Caco-2 (cell line): ENCODE measurements at regions not wholly inside any gene's neighbourhood (a gene's known extent, or its start where the extent isn't known, plus 50 kb on each side); places are given as distances from the start of the nearest gene placed in this dataset.

Experiments
- BruUV-seq: library from RNA; stranded (reverse); fragments of 400-500 nt; replicated peaks from 2 replicates; lab custom pipeline; 2021; lab: Mats Ljungman, UMichigan
- CTCF ChIA-PET: fragments of 300-600 bp; sonication (Branson Sonifier 250); formaldehyde crosslinking; loops from one replicate; lab custom pipeline; 2022; ENCODE audit warnings: antibody characterized with exemption; lab: Charles Lee
- POLR2A ChIA-PET: fragments of 300-600 bp; sonication (Branson Sonifier 250); formaldehyde crosslinking; loops from one replicate; lab custom pipeline; 2022; ENCODE audit warnings: antibody characterized with exemption; lab: Charles Lee
- DNase-seq, 2 experiments: peaks; one replicate each; pipeline versions ENCODE4 v3.0.0 to v3.0.0-alpha.2; 2020 to 2022
- H3K27me3 ChIP-seq: replicated peaks from 2 replicates; pipeline ENCODE4 v1.6.0; 2011; ENCODE audit warnings: low read length; ENCODE audit not compliant: control insufficient read depth, insufficient read depth
- H3K36me3 ChIP-seq: 2 replicates; pipeline ENCODE4 v1.5.1; 2011; ENCODE audit warnings: low read length; ENCODE audit not compliant: control insufficient read depth, insufficient read depth
- H3K4me1 ChIP-seq: fragments of 250-450 bp; sonication (Bioruptor Pico); 2 replicates; pipeline ENCODE4 v1.5.1; 2020; ENCODE audit warnings: mild to moderate bottlenecking
- H3K4me3 ChIP-seq: 2 replicates; pipeline ENCODE4 v1.5.1; 2011; ENCODE audit warnings: low read depth, mild to moderate bottlenecking, control low read depth, low read length
- H3K9me3 ChIP-seq: fragments of 250-450 bp; sonication (Bioruptor Pico); 2 replicates; pipeline ENCODE4 v1.5.1; 2020; ENCODE audit warnings: mild to moderate bottlenecking, moderate library complexity
- H3K27ac Mint-ChIP-seq: one replicate; pipeline ENCODE4 v1.8.0; 2022; ENCODE audit warnings: mixed read lengths; ENCODE audit not compliant: unreplicated experiment
- H3K27me3 Mint-ChIP-seq: one replicate; pipeline ENCODE4 v1.8.0; 2022; ENCODE audit warnings: mixed read lengths; ENCODE audit not compliant: insufficient read depth, unreplicated experiment
- H3K36me3 Mint-ChIP-seq: one replicate; pipeline ENCODE4 v1.8.0; 2022; ENCODE audit warnings: mild to moderate bottlenecking, mixed read lengths; ENCODE audit not compliant: insufficient read depth, unreplicated experiment
- H3K4me1 Mint-ChIP-seq: one replicate; pipeline ENCODE4 v1.8.0; 2022; ENCODE audit warnings: low read depth, mixed read lengths; ENCODE audit not compliant: unreplicated experiment
- H3K4me3 Mint-ChIP-seq: one replicate; pipeline ENCODE4 v1.8.0; 2022; ENCODE audit warnings: mild to moderate bottlenecking, moderate library complexity, mixed read lengths; ENCODE audit not compliant: unreplicated experiment
- H3K9me3 Mint-ChIP-seq: one replicate; pipeline ENCODE4 v1.8.0; 2022; ENCODE audit warnings: mixed read lengths; ENCODE audit not compliant: unreplicated experiment
- intact Hi-C: fragments of 100-400 bp; cut with micrococcal nuclease; formaldehyde crosslinking; loops from one replicate; pipeline ENCODE4 v1.10.0; 2022; ENCODE audit not compliant: unreplicated experiment
- TF ChIP-seq, protein P1 (sequence below), 2 experiments: fragments of 200-600 bp in 1 of 2; IDR thresholded peaks; 1 replicate in 1 of 2; 2 replicates in 1 of 2; pipeline versions ENCODE4 v1.5.1 to v1.8.0; 2011 to 2022; ENCODE audit warnings: antibody characterized with exemption in 1 of 2, control low read depth in 1 of 2, inconsistent platforms in 1 of 2, low read depth in 1 of 2, low read length in 1 of 2, mild to moderate bottlenecking in 1 of 2, moderate library complexity in 1 of 2; ENCODE audit not compliant: insufficient read depth in 1 of 2, severe bottlenecking in 1 of 2, unreplicated experiment in 1 of 2

DNA sequence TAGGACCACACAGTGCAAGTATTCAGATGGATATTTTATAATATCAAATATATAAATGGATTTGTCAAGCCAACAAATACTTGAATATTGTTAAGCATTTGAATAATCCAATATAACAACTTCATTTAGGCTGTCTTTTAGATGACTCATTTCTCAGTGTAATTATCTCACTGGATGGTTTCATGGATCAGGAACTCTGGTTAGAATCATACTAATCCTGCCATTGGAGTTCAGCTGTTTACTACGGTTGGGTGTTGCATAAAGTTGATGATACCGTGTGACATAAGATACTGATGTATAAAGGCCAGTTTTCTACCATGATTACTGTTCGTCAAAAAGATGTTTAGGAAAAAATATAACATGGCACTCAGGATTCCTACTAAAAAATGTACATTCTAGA lies 196.3 kb downstream of the TSHZ3 start:
- Histone ChIP-seq H3K4me3 (no peak overlapping the region), H3K9me3 (no peaks in the 10 kb centered on the region), H3K27me3 (no peaks in the 10 kb centered on the region), H3K36me3 (no peaks in the 10 kb centered on the region), H3K4me1 (no peaks in the 10 kb centered on the region)
- ChIA-PET POLR2A (no interaction called here), CTCF (no interaction called here)
- Mint-ChIP-seq H3K27ac (no peak overlapping the region), H3K4me3 (no peak overlapping the region), H3K36me3 (no peaks in the 10 kb centered on the region), H3K4me1 (no peaks in the 10 kb centered on the region), H3K9me3 (no peaks in the 10 kb centered on the region), H3K27me3 (peaks cover 7% of the 10 kb centered on the region)
- TF ChIP-seq, protein P1, sequence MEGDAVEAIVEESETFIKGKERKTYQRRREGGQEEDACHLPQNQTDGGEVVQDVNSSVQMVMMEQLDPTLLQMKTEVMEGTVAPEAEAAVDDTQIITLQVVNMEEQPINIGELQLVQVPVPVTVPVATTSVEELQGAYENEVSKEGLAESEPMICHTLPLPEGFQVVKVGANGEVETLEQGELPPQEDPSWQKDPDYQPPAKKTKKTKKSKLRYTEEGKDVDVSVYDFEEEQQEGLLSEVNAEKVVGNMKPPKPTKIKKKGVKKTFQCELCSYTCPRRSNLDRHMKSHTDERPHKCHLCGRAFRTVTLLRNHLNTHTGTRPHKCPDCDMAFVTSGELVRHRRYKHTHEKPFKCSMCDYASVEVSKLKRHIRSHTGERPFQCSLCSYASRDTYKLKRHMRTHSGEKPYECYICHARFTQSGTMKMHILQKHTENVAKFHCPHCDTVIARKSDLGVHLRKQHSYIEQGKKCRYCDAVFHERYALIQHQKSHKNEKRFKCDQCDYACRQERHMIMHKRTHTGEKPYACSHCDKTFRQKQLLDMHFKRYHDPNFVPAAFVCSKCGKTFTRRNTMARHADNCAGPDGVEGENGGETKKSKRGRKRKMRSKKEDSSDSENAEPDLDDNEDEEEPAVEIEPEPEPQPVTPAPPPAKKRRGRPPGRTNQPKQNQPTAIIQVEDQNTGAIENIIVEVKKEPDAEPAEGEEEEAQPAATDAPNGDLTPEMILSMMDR (IDR thresholded peaks at IDR 0.05; ENCODE audit: insufficient read depth in 1 of 2, low read depth in 1 of 2, low read length in 1 of 2, severe bottlenecking in 1 of 2, unreplicated experiment in 1 of 2), result no peak
- intact Hi-C loops, result no loop called here
- BruUV-seq, result no TSS peak
- no peak for DNase-seq

- no peaks in the 10 kb centered on the region for H3K9me3 Mint-ChIP-seq
- Histone ChIP-seq H3K9me3 (no peaks in the 10 kb centered on the region), H3K36me3 (no peaks in the 10 kb centered on the region), H3K27me3 (no peaks in the 10 kb centered on the region), H3K4me3 (no peak overlapping the region), H3K4me1 (no peaks in the 10 kb centered on the region)
- no peak overlapping the region for H3K27ac Mint-ChIP-seq
- TF ChIP-seq, protein P1 (IDR thresholded peaks at IDR 0.05; ENCODE audit: insufficient read depth in 1 of 2, low read depth in 1 of 2, low read length in 1 of 2, severe bottlenecking in 1 of 2, unreplicated experiment in 1 of 2), result no peak
- BruUV-seq, result no TSS peak
- H3K36me3 Mint-ChIP-seq, result no peaks in the 10 kb centered on the region
- no peak overlapping the region for H3K4me3 Mint-ChIP-seq
- peaks cover 5% of the 10 kb centered on the region for H3K27me3 Mint-ChIP-seq
- intact Hi-C loops, result no loop called here
- no peak for DNase-seq
- no peaks in the 10 kb centered on the region for H3K4me1 Mint-ChIP-seq
- ChIA-PET POLR2A (no interaction called here), CTCF (no interaction called here)
Observed at GRCh38 chr19:31149441-31149941, 199.7 kb downstream of the TSHZ3 start.

GRCh38 chr19:31148671-31149070 lies 200.6 kb downstream of the TSHZ3 start:
- TF ChIP-seq, protein P1 (IDR thresholded peaks at IDR 0.05; ENCODE audit: insufficient read depth in 1 of 2, low read depth in 1 of 2, low read length in 1 of 2, severe bottlenecking in 1 of 2, unreplicated experiment in 1 of 2), result no peak
- POLR2A ChIA-PET, result no interaction called here
- no peaks in the 10 kb centered on the region for H3K27me3 ChIP-seq
- Mint-ChIP-seq H3K4me3 (no peak overlapping the region), H3K36me3 (no peaks in the 10 kb centered on the region), H3K27ac (no peak overlapping the region), H3K9me3 (no peaks in the 10 kb centered on the region), H3K4me1 (no peaks in the 10 kb centered on the region), H3K27me3 (peaks cover 9% of the 10 kb centered on the region)
- H3K4me1 ChIP-seq, result no peaks in the 10 kb centered on the region
- no TSS peak for BruUV-seq
- intact Hi-C loops, result no loop called here
- CTCF ChIA-PET, result no interaction called here
- H3K36me3 ChIP-seq, result no peaks in the 10 kb centered on the region
- DNase-seq, result no peak
- H3K9me3 ChIP-seq, result no peaks in the 10 kb centered on the region
- no peak overlapping the region for H3K4me3 ChIP-seq
